ENCODE measurements at regions not wholly inside any gene's neighbourhood (a gene's known extent, or its start where the extent isn't known, plus 50 kb on each side); places are given as distances from the start of the nearest gene placed in this dataset.

DNA sequence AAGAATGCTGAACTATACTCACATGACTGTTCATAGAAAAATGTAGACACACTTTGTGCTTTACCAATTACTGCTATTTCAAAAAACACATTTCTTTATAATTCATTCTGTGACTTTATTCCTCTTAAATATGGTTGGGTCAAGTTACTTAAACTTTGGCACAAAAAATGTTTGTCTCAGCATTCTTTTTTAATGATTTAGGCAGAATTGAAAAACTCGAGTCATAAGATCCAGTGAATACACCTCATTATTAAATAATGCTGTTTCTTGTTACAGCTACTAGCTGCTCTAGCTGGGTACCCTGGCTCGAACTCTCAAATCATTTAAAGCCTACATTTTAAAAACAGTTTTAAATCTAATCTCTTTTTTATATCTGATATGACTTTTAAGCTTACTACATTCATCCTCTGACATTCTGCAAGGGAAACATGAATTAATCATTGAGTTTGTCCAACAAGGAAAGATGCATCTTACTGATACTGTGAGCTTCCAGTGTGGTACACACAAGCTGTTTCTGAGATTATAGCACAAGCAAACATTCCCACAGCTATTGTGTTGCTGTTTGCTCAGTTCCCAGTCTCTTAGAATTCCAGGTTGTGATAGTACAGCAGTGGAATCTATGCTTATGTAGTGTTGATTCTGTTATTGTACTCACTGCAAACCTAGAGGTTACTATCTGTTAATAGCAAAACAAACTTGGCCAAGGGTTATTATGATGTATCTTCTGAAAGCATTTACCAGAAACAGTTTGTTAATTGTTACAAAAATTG, 746.5 kb downstream of the USP25 start:
- no peak for DNase-seq (ENCODE audit: low read depth)

- no peak for DNase-seq (ENCODE audit: low read depth)
Measured at GRCh38 chr21:16488042-16488441, 758.3 kb downstream of the USP25 start.

GRCh38 chr21:16492356-16492755, 762.6 kb downstream of the USP25 start:
- no peak for DNase-seq (ENCODE audit: low read depth)

DNA sequence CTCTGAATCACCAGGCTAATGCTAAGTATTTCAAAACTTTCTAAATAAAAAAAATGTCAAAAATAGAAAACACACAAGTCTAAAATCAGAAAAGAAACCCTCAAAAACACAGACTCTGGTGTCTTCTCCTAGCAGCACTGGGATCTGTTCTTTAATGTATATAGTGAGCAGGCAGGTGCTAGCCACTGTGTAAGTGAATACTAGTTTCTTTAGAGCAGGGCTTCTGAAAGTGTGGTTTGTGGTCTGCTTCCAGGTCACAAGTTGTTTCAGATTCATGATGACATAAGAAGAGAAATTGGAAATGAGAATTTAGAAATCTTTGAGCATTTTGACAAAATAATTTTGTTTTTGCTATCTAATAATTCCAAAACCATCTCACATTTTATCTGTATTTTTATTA, 763.1 kb downstream of the USP25 start:
- no peak for DNase-seq (ENCODE audit: low read depth)

DNA sequence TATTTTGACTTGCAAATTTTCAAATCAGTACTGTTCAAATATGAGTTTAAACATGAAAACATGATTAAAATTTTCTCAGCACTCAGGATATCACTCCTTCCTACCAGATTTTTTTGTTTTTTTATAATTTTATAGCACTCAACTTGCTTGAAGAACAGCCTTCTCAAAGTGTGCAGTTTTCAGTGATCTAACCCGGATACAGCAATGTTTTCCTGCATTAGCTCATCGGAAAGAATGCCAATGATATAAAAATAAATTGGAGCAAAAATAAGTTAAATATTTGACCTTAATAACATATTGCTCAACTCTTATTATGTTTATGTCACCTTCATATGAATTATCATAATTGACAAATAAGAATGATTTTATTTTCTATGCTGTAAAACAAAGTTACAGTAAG, 766.8 kb downstream of the USP25 start:
- no peak for DNase-seq (ENCODE audit: low read depth)

- DNase-seq (ENCODE audit: low read depth), result no peak
Measured at GRCh38 chr21:16500271-16500670, 770.5 kb downstream of the USP25 start.

GRCh38 chr21:16502273-16502672, 772.5 kb downstream of the USP25 start:
- no peak for DNase-seq (ENCODE audit: low read depth)

- no peak for DNase-seq (ENCODE audit: low read depth)
Measured at GRCh38 chr21:16502897-16503296, 773.1 kb downstream of the USP25 start.

GRCh38 chr21:16504281-16504680, 774.5 kb downstream of the USP25 start:
- DNase-seq (ENCODE audit: low read depth), result no peak

- DNase-seq (ENCODE audit: low read depth), result no peak
Measured at GRCh38 chr21:16504766-16505165, 775.0 kb downstream of the USP25 start.

DNA sequence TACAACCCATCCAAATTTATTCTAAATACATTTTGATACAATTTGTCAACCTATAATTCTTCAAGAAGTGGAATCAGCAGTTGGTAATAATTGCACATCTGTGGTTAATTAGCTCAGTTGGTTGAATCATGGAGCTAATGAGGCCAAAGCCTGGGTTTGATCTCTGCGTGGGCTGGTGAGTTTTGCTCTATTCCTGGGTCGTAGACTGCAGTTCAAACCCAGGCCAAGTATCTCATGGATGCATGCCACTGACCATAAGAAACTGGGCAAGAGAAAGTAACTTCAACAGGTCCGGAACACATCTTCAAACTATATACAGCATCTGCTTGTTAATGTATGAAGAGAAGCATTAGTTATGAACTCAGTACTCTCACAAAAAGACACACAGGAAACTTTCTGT, 779.7 kb downstream of the USP25 start:
- no peak for DNase-seq (ENCODE audit: low read depth)

DNA sequence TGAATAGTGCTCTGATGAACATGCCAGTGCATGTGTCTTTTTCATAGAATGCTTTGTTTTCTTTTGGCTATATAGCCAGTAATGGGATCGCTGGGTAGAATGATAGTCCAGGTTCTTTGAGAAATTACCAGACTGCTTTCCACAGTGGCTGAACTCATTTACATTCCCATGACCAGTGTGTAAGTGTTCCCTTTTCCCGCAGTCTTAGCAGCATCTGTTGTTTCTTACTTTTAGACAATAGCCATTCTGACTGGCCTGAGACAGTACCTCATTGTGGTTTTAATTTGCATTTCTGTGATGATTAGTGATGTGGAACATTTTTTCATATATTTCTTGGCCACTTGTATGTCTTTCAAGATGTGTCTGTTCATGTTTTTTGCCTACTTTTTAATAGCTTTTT, 784.5 kb downstream of the USP25 start:
- DNase-seq (ENCODE audit: low read depth), result no peak

DNA sequence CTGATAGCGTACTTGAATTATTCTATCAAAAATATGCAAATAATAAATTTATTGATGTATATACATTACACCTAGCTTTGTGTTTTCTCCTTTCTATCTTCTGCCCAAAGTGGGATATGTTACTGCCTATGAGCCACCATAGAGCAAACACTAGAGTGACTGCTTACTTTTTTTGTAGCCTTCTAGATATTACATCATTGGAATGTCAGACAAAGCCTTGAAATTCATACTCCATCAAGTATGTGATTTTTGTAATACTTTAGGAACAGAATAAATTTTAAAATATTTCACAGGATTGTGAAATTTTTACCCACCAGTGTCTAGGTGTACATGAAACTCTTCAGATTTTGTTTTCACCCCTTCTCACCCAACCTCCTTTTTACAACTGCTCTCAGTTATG, 787.6 kb downstream of the USP25 start:
- DNase-seq (ENCODE audit: low read depth), result no peak

- no peak for DNase-seq (ENCODE audit: low read depth)
Measured at GRCh38 chr21:16519036-16519435, 789.3 kb downstream of the USP25 start.

- no peak for DNase-seq (ENCODE audit: low read depth)
Measured at GRCh38 chr21:16519644-16520043, 789.9 kb downstream of the USP25 start.

DNA sequence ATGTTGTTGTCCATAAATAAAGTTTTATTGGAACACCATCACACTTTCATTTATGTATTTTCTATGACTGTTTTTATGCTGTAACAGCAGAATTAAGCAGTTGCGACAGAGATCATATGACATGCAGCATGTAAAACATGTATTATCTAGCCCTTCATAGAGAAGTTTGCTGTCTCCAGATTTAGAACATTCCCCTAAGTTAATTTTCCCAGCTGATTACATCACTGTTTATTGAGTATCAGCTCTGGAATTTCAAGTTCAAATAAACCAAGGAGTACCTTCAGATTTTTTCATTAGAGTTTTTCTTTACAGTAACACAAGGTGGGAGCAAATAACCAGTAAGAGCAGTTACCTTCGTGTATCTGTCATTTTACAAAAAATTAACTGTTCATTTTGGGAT, 792.8 kb downstream of the USP25 start:
- DNase-seq (ENCODE audit: low read depth), result no peak

DNA sequence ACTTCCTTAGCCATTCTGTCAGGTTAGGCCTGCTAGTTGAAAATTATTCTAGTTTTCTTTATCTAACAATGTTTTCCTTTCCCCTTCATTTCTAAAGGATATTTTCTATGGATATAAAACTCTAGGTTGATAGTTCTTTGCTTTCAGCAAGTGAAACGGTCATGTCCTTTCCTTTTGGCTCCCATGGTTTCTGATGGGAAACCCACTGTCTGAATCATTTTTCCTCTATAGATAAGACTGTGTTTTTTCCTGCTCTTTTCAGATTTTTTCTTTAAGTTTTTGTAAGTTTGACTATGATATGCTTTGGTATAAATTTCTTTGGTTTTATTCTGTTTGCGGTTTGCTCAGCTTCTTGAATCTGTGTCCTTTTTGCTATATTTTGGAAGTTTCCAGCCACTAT, 800.9 kb downstream of the USP25 start:
- DNase-seq (ENCODE audit: low read depth), result no peak

GRCh38 chr21:16532840-16533239, 803.1 kb downstream of the USP25 start:
- DNase-seq (ENCODE audit: low read depth), result no peak

DNA sequence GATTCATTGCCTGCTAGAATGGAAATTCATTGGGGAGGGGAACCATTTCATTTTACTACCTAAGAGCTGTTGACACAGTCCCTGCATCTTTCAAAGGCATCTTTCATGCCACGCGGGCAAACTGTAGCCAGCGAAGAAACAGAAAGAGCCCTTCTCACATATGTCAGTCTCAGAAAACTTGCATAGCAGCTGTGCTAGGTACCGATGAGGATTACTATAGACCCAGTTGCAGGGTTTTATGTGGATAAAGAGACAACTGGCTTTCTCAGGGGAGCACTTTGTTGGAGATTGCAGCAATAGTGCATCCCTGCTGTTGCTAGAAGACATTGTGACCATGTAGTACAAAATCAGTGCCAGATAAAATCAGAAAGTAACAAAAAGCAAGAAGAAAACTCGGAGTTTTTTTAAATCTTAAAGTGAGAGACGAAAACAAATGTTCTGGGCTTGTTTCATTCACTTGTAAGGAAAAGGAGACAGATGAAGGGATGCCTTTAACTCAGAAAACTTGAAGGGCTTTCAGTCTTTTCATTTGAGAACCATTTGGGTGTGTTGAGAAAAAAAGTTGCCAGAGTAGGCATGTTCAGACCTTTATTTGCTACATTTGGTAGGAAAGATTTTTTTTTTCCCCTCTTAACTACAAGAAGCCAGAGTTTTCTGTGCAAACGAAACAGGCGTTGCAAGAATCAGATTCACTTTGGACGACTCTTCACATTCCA, 804.1 kb downstream of the USP25 start:
- no peak for DNase-seq (ENCODE audit: low read depth)

- DNase-seq (ENCODE audit: low read depth), result peak; percentile 87
Measured at GRCh38 chr21:16534408-16535101, 804.8 kb downstream of the USP25 start.

DNA sequence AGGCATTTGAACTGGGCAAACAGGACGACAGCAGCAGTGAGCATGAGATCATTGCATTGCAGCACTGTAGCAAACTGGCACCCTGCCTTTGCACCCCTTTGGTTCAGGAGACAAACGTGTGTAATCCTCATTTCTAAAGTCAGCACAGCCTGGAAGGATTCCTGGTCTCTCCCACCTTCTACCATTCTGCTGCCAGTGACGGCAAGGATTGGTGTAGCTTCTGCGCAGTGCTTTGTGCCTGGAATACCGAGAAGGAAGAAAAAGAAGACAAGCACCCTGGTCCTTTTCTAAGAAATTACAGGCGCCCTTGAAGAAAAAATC, 805.3 kb downstream of the USP25 start:
- peak; percentile 67 for DNase-seq (ENCODE audit: low read depth)

DNA sequence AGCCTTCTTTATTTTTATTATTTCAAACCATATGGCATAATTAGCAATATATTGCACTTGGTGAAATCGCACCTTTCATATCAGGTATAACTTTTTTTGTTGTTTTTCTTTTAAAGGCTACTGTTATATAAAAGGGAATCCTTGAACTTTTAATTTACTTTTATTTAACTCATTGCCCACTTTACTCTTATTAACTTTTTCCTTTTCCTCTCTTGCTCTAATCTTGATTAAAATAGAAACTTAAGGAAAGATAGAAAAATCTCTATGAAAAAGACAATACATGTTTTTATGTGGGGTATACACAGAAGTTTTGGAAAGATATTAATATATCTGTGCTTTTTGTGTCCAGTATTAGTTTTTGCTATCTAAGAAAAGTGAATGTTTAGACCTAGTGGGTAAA, 805.8 kb downstream of the USP25 start:
- DNase-seq (ENCODE audit: low read depth), result no peak

DNA sequence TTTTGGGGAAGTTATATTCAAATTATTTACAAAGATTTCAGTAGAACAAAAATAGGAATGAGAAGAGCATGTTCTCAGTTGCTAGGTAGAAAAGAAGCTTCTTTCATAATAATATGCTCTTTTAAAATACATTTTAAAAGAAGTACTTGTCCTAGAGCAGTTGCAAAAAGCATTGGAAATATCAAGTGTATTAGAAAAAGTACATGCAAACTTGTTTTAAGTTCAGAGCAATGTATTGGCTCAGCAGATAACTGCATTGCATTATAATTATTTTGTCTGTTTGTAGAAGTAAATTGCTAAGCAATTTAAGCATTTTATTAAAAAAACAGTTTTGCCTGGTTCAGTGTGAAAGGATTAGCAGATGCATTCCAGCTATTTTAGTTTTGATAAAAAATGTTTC, 806.4 kb downstream of the USP25 start:
- no peak for DNase-seq (ENCODE audit: low read depth)

Measured in forelimb muscle (tissue), 1 donor.